Right lobe of liver (tissue), 6 donors: ENCODE measurements at regions not wholly inside any gene's neighbourhood (a gene's known extent, or its start where the extent isn't known, plus 50 kb on each side); places are given as distances from the start of the nearest gene placed in this dataset.

Source experiments
- ATAC-seq, 4 donors: fragments of 200-7000 bp; cut with Tn5 transposase; one replicate each; pipeline ENCODE4 v1.9.1; 2020; ENCODE audit warnings: mild to moderate bottlenecking in 4 of 4, moderate library complexity in 4 of 4
- DNase-seq, 3 donors: peaks; one replicate each; pipeline ENCODE4 v3.0.0-alpha.2; 2020
- H3K27ac ChIP-seq, 3 donors: fragments of 200-600 bp; one replicate each; pipeline ENCODE4 v1.8.0; 2022
- H3K27me3 ChIP-seq, 2 donors: fragments of 200-600 bp; one replicate each; pipeline ENCODE4 v1.8.0; 2022
- H3K36me3 ChIP-seq, 4 donors: fragments of 200-600 bp; sonication (generic) in 1 of 4; one replicate each; pipeline versions ENCODE4 v1.5.1 to v1.8.0; 2017 to 2022; ENCODE audit warnings: control low read depth in 1 of 4
- H3K4me1 ChIP-seq, 4 donors: fragments of 200-600 bp; sonication (generic) in 1 of 4; one replicate each; pipeline versions ENCODE4 v1.5.1 to v1.8.0; 2017 to 2022; ENCODE audit warnings: control low read depth in 1 of 4
- H3K4me3 ChIP-seq, 3 donors: fragments of 200-600 bp; one replicate each; pipeline ENCODE4 v1.8.0; 2022
- H3K9me3 ChIP-seq, 4 donors: fragments of 200-600 bp; sonication (generic) in 1 of 4; one replicate each; pipeline versions ENCODE4 v1.5.1 to v1.8.0; 2017 to 2022; ENCODE audit warnings: control low read depth in 1 of 4
- POLR2A ChIP-seq: fragments of 450-650 bp; IDR thresholded peaks from one replicate; pipeline ENCODE4 v1.6.1; 2017; ENCODE audit warnings: antibody characterized with exemption, mild to moderate bottlenecking
- WGBS: methylation state at CpG from one replicate; pipeline ENCODE4 v1.1.6; 2018; ENCODE audit warnings: low coverage, low lambda C conversion rate; ENCODE audit not compliant: insufficient coverage; ENCODE audit errors: missing lambda C conversion rate; 5-methylcytosine and 5-hydroxymethylcytosine counted together
- intact Hi-C, 2 donors: fragments of 100-400 bp; cut with DNase I; formaldehyde crosslinking; loops; one replicate each; pipeline versions ENCODE4 v1.11.2 to v1.14.1; 2022
- TF ChIP-seq, protein P1 (sequence below), 4 donors: fragments of 200-600 bp in 3 of 4; fragments of 450-650 bp in 1 of 4; IDR thresholded peaks; one replicate each; pipeline versions ENCODE4 v1.5.1 to v1.8.0; 2016 to 2022; ENCODE audit warnings: antibody characterized with exemption in 4 of 4, mild to moderate bottlenecking in 2 of 4
- donor health status: DM: no; HTN: yes; CAD: no.
- donor health status: DM: no; HTN: no; CAD: no.
- donor health status: DM: no; HTN: no; CAD: no.
- donor health status: DM: no; HTN: yes; CAD: no.
- donor health status: DM: no; HTN: yes; CAD: no.

GRCh38 chr14:61636291-61636690 is 59.0 kb upstream of the HIF1A start:
- H3K4me1 ChIP-seq, result no peaks in the 10 kb centered on the region
- no peak for TF ChIP-seq POLR2A
- TF ChIP-seq, protein P1, sequence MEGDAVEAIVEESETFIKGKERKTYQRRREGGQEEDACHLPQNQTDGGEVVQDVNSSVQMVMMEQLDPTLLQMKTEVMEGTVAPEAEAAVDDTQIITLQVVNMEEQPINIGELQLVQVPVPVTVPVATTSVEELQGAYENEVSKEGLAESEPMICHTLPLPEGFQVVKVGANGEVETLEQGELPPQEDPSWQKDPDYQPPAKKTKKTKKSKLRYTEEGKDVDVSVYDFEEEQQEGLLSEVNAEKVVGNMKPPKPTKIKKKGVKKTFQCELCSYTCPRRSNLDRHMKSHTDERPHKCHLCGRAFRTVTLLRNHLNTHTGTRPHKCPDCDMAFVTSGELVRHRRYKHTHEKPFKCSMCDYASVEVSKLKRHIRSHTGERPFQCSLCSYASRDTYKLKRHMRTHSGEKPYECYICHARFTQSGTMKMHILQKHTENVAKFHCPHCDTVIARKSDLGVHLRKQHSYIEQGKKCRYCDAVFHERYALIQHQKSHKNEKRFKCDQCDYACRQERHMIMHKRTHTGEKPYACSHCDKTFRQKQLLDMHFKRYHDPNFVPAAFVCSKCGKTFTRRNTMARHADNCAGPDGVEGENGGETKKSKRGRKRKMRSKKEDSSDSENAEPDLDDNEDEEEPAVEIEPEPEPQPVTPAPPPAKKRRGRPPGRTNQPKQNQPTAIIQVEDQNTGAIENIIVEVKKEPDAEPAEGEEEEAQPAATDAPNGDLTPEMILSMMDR (IDR thresholded peaks at IDR 0.05), result no peak
- DNase-seq (no peak), ATAC-seq (no peak)
- intact Hi-C loops, result no loop called here
- H3K27ac ChIP-seq, result no peak overlapping the region
- H3K4me3 ChIP-seq, result no peak overlapping the region
- no peaks in the 10 kb centered on the region for H3K9me3 ChIP-seq
- H3K36me3 ChIP-seq, result no peaks in the 10 kb centered on the region
- WGBS, result 61% methylated on average over 1 of the region's 1 CpG
- H3K27me3 ChIP-seq, result no peaks in the 10 kb centered on the region

GRCh38 chr14:61636779-61637178 is 58.5 kb upstream of the HIF1A start:
- intact Hi-C loops, result no loop called here
- no peak overlapping the region for H3K27ac ChIP-seq
- TF ChIP-seq POLR2A, result no peak
- TF ChIP-seq, protein P1 (IDR thresholded peaks at IDR 0.05), result no peak
- H3K36me3 ChIP-seq, result no peaks in the 10 kb centered on the region
- no peaks in the 10 kb centered on the region for H3K9me3 ChIP-seq
- peak in 1 of 4 donors; percentile 33 for ATAC-seq
- no peak for DNase-seq
- H3K4me3 ChIP-seq, result no peak overlapping the region
- no peaks in the 10 kb centered on the region for H3K27me3 ChIP-seq
- WGBS, result 70% methylated on average over 3 of the region's 3 CpGs
- no peaks in the 10 kb centered on the region for H3K4me1 ChIP-seq

GRCh38 chr14:61638595-61639387 is 56.5 kb upstream of the HIF1A start:
- DNase-seq (no peak), ATAC-seq (no peak)
- intact Hi-C loops, result no loop called here
- no peak for TF ChIP-seq POLR2A
- Histone ChIP-seq H3K9me3 (no peaks in the 10 kb centered on the region), H3K27ac (no peak overlapping the region), H3K36me3 (no peaks in the 10 kb centered on the region), H3K4me3 (no peak overlapping the region), H3K27me3 (no peaks in the 10 kb centered on the region), H3K4me1 (no peaks in the 10 kb centered on the region)
- 82% methylated on average over 12 of the region's 12 CpGs for WGBS

DNA sequence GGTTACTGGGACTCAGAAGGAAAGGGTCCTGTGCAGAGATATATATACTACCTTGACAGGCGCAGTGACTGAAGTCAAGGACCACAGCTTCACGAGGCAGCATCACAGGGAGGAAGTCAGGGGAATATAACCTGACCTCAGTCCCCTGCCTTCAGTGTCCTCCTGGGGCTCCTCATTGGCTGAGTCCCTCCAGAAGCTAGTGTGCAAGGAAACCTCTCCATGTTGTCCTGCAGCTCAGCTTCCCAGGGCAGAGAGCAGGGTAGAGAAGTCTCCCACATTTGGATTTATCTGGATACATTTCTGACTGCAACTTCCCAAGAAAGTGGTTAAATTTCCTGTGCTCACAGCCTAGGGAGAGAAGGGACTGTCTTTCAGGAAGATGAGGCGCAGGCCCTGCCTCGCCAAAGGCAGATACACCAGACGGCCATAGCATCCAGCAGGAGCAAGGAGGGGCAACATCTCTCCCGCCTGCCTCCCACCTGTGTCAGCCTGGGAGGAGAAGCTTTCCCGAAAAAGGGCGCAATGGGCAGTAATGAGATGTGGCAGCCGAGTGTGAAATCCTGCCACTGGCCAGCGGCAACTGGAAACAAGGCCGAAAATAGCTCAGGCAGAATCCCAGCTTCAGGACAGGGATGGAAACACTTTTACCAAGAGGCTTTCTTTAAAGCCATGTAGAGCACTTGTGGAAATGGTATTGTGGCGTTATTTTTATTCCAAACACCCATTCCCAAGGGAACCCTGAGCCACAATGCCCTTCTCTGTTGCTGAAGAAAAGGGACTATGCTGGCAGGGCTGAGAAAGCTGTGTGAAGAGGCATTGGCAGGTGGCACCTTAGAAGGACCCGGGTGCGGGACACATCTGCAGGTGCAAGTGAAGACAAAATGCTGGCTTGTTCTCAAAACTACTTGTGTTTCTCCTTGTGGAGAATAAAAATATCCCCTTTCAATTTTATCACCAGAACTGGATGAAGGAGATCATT is 54.9 kb upstream of the HIF1A start:
- no peak overlapping the region for H3K4me3 ChIP-seq
- TF ChIP-seq, protein P1 (IDR thresholded peaks at IDR 0.05), result no peak
- TF ChIP-seq POLR2A, result no peak
- DNase-seq, result no peak
- no peak overlapping the region for H3K27ac ChIP-seq
- H3K4me1 ChIP-seq, result no peaks in the 10 kb centered on the region
- H3K36me3 ChIP-seq, result no peaks in the 10 kb centered on the region
- no peak for ATAC-seq
- no peaks in the 10 kb centered on the region for H3K9me3 ChIP-seq
- intact Hi-C loops, result no loop called here
- 96% methylated on average over 3 of the region's 14 CpGs for WGBS
- H3K27me3 ChIP-seq, result no peaks in the 10 kb centered on the region
